Liver (tissue), 8 donors: ENCODE measurements at regions not wholly inside any gene's neighbourhood (a gene's known extent, or its start where the extent isn't known, plus 50 kb on each side); places are given as distances from the start of the nearest gene placed in this dataset.

Source experiments
- DNase-seq: peaks from one replicate; pipeline ENCODE4 v3.0.0-alpha.2; 2017; ENCODE audit warnings: low spot score
- H3K27ac ChIP-seq, 2 donors: one replicate each; pipeline ENCODE4 v1.7.0; 2013; ENCODE audit warnings: inconsistent platforms in 2 of 2, low read length in 2 of 2, control low read depth in 1 of 2, low read depth in 1 of 2, mild to moderate bottlenecking in 1 of 2
- H3K27me3 ChIP-seq, 4 donors: one replicate each; pipeline versions ENCODE4 v1.6.1 to v1.7.0; 2013; ENCODE audit warnings: low read length in 3 of 4, inconsistent platforms in 1 of 4, mild to moderate bottlenecking in 1 of 4, moderate library complexity in 1 of 4; ENCODE audit not compliant: control insufficient read depth in 4 of 4, insufficient read depth in 4 of 4
- H3K36me3 ChIP-seq, 4 donors: one replicate each; pipeline versions ENCODE4 v1.6.1 to v1.7.0; 2013; ENCODE audit warnings: low read length in 3 of 4, mild to moderate bottlenecking in 3 of 4, low read depth in 1 of 4, moderate library complexity in 1 of 4; ENCODE audit not compliant: control insufficient read depth in 4 of 4, insufficient read depth in 3 of 4
- H3K4me1 ChIP-seq, 4 donors: one replicate each; pipeline versions ENCODE4 v1.6.1 to v1.7.0; 2013; ENCODE audit warnings: low read length in 3 of 4, mild to moderate bottlenecking in 3 of 4, moderate library complexity in 1 of 4; ENCODE audit not compliant: control insufficient read depth in 4 of 4, insufficient read depth in 4 of 4
- H3K4me3 ChIP-seq, 3 donors: one replicate each; pipeline versions ENCODE4 v1.6.1 to v1.7.0; 2013; ENCODE audit warnings: low read length in 3 of 3, control low read depth in 1 of 3, low read depth in 1 of 3, mild to moderate bottlenecking in 1 of 3
- H3K9ac ChIP-seq, 2 donors: one replicate each; pipeline ENCODE4 v1.7.0; 2013; ENCODE audit warnings: low read length in 2 of 2, mild to moderate bottlenecking in 2 of 2, moderate library complexity in 2 of 2, control low read depth in 1 of 2, low read depth in 1 of 2
- H3K9me3 ChIP-seq, 4 donors: one replicate each; pipeline versions ENCODE4 v1.6.1 to v1.7.0; 2013; ENCODE audit warnings: low read length in 3 of 4; ENCODE audit not compliant: control insufficient read depth in 4 of 4
- EGR1 ChIP-seq, 2 donors: IDR thresholded peaks; 2 replicates each; pipeline ENCODE4 v1.6.1; 2016 to 2018; ENCODE audit warnings: antibody characterized with exemption in 2 of 2, low read depth in 2 of 2
- FOXA1 ChIP-seq: IDR thresholded peaks from 2 replicates; pipeline ENCODE4 v1.6.1; 2016; ENCODE audit warnings: antibody characterized with exemption
- FOXA2 ChIP-seq: IDR thresholded peaks from 2 replicates; pipeline ENCODE4 v1.6.1; 2016; ENCODE audit warnings: antibody characterized with exemption
- GABPA ChIP-seq, 2 donors: IDR thresholded peaks in 1 of 2; conservative IDR thresholded peaks in 1 of 2; 2 replicates each; pipeline ENCODE4 v1.6.1; 2016; ENCODE audit warnings: antibody characterized with exemption in 2 of 2, mild to moderate bottlenecking in 1 of 2, moderate library complexity in 1 of 2
- HNF4A ChIP-seq, 2 donors: conservative IDR thresholded peaks; 2 replicates each; pipeline ENCODE4 v1.6.1; 2016; ENCODE audit warnings: antibody characterized with exemption in 2 of 2, mild to moderate bottlenecking in 2 of 2
- HNF4G ChIP-seq: IDR thresholded peaks from 2 replicates; pipeline ENCODE4 v1.6.1; 2016; ENCODE audit warnings: antibody characterized with exemption
- JUND ChIP-seq, 2 donors: IDR thresholded peaks; 2 replicates each; pipeline ENCODE4 v1.6.1; 2016; ENCODE audit warnings: antibody characterized with exemption in 2 of 2
- MAX ChIP-seq: IDR thresholded peaks from 2 replicates; pipeline ENCODE4 v1.6.1; 2016; ENCODE audit warnings: antibody characterized with exemption
- NR2F2 ChIP-seq: IDR thresholded peaks from 2 replicates; pipeline ENCODE4 v1.6.1; 2016; ENCODE audit warnings: antibody characterized with exemption
- RAD21 ChIP-seq, 2 donors: IDR thresholded peaks; 2 replicates each; pipeline ENCODE4 v1.6.1; 2016; ENCODE audit warnings: antibody characterized with exemption in 2 of 2, mild to moderate bottlenecking in 2 of 2
- REST ChIP-seq: IDR thresholded peaks from 2 replicates; pipeline ENCODE4 v1.6.1; 2016; ENCODE audit warnings: antibody characterized with exemption, mild to moderate bottlenecking
- RXRA ChIP-seq, 2 donors: IDR thresholded peaks; 2 replicates each; pipeline ENCODE4 v1.6.1; 2017 to 2018; ENCODE audit warnings: antibody characterized with exemption in 2 of 2, mild to moderate bottlenecking in 1 of 2
- SP1 ChIP-seq: IDR thresholded peaks from 2 replicates; pipeline ENCODE4 v1.6.1; 2018; ENCODE audit warnings: antibody characterized with exemption, mild to moderate bottlenecking
- TAF1 ChIP-seq: conservative IDR thresholded peaks from 2 replicates; pipeline ENCODE4 v1.6.1; 2016; ENCODE audit warnings: antibody characterized with exemption, mild to moderate bottlenecking
- YY1 ChIP-seq: IDR thresholded peaks from 2 replicates; pipeline ENCODE4 v1.6.1; 2016; ENCODE audit warnings: antibody characterized with exemption, mild to moderate bottlenecking
- ZBTB33 ChIP-seq: IDR thresholded peaks from 2 replicates; pipeline ENCODE4 v1.6.1; 2016; ENCODE audit warnings: antibody characterized with exemption
- WGBS: extraction: QIAGEN DNeasy Blood & Tissue Kit; methylation state at CpG from one replicate; pipeline ENCODE4 v1.1.7; 2013; 5-methylcytosine and 5-hydroxymethylcytosine counted together
- TF ChIP-seq, protein P1 (sequence below): fragments of 150-350 bp; IDR thresholded peaks from 2 replicates; pipeline ENCODE4 v1.5.1; 2017; ENCODE audit warnings: improper control_type of control experiment, low read depth, low read length; ENCODE audit not compliant: missing input control
- TF ChIP-seq, protein P2 (sequence below): IDR thresholded peaks from 2 replicates; pipeline ENCODE4 v1.6.1; 2016; ENCODE audit warnings: antibody characterized with exemption
- donor health status: healthy.
- donor health status: healthy.
- donor health status: healthy.
- donor health status: healthy.
- donor health status: healthy.

DNA sequence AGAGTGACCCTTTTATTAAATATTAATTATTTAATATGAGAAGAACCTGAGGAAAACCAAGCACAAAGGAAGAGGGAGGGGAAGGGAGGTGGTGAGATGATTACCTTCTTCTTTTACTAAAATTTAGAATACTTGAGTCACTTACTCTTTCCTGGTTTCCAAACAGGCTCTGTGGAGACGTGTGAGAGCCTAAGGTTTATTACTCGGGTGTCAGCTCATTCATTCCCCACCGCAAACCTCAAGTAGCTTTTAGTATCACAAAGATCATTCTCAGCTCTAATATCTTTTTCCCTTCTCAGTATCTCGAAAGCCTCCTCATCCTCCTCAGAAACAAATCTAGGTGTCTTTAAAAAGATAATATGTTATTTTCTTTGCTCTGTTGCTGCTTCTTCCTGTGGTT lies 497.2 kb upstream of the JARID2 start:
- DNase-seq = no peak
- Histone ChIP-seq H3K9ac (no peak overlapping the region), H3K4me3 (no peak overlapping the region), H3K27ac (no peak overlapping the region), H3K36me3 (no peaks in the 10 kb centered on the region), H3K4me1 (peaks cover 0 to 16% (median 12%) of the 10 kb centered on the region in 4 donors), H3K27me3 (no peaks in the 10 kb centered on the region), H3K9me3 (no peaks in the 10 kb centered on the region)
- TF ChIP-seq, protein P1, sequence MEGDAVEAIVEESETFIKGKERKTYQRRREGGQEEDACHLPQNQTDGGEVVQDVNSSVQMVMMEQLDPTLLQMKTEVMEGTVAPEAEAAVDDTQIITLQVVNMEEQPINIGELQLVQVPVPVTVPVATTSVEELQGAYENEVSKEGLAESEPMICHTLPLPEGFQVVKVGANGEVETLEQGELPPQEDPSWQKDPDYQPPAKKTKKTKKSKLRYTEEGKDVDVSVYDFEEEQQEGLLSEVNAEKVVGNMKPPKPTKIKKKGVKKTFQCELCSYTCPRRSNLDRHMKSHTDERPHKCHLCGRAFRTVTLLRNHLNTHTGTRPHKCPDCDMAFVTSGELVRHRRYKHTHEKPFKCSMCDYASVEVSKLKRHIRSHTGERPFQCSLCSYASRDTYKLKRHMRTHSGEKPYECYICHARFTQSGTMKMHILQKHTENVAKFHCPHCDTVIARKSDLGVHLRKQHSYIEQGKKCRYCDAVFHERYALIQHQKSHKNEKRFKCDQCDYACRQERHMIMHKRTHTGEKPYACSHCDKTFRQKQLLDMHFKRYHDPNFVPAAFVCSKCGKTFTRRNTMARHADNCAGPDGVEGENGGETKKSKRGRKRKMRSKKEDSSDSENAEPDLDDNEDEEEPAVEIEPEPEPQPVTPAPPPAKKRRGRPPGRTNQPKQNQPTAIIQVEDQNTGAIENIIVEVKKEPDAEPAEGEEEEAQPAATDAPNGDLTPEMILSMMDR = no peak
- TF ChIP-seq YY1 (no peak), GABPA (IDR thresholded peaks at IDR 0.05 in 1 of 2, conservative IDR thresholded peaks at IDR 0.05 in 1 of 2) (no peak), JUND (IDR thresholded peaks at IDR 0.05) (no peak), RAD21 (IDR thresholded peaks at IDR 0.05) (no peak), SP1 (no peak), HNF4G (no peak), RXRA (IDR thresholded peaks at IDR 0.05) (no peak), MAX (no peak), TAF1 (no peak)
- TF ChIP-seq, protein P2, sequence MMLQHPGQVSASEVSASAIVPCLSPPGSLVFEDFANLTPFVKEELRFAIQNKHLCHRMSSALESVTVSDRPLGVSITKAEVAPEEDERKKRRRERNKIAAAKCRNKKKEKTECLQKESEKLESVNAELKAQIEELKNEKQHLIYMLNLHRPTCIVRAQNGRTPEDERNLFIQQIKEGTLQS = no peak
- WGBS = 89% methylated on average over 4 of the region's 4 CpGs

GRCh38 chr6:14750059-14750661 lies 495.7 kb upstream of the JARID2 start:
- DNase-seq = no peak
- 88% methylated on average over 6 of the region's 6 CpGs for WGBS
- H3K36me3 ChIP-seq = no peaks in the 10 kb centered on the region
- H3K27ac ChIP-seq = no peak overlapping the region
- no peak overlapping the region for H3K9ac ChIP-seq
- TF ChIP-seq REST (no peak), MAX (no peak), FOXA2 (no peak), ZBTB33 (no peak), GABPA (IDR thresholded peaks at IDR 0.05 in 1 of 2, conservative IDR thresholded peaks at IDR 0.05 in 1 of 2) (no peak), HNF4A (conservative IDR thresholded peaks at IDR 0.05) (no peak), EGR1 (IDR thresholded peaks at IDR 0.05; ENCODE audit: low read depth in 2 of 2) (no peak), HNF4G (no peak), FOXA1 (no peak), SP1 (no peak), NR2F2 (no peak), RAD21 (IDR thresholded peaks at IDR 0.05) (no peak), TAF1 (no peak), RXRA (IDR thresholded peaks at IDR 0.05) (no peak), YY1 (no peak), JUND (IDR thresholded peaks at IDR 0.05) (no peak)
- TF ChIP-seq, protein P1 = no peak
- TF ChIP-seq, protein P2 = no peak
- H3K9me3 ChIP-seq = no peaks in the 10 kb centered on the region
- no peaks in the 10 kb centered on the region for H3K27me3 ChIP-seq
- H3K4me1 ChIP-seq = peaks cover 0 to 16% (median 12%) of the 10 kb centered on the region in 4 donors
- H3K4me3 ChIP-seq = no peak overlapping the region
